ENCODE measurements at regions not wholly inside any gene's neighbourhood (a gene's known extent, or its start where the extent isn't known, plus 50 kb on each side); places are given as distances from the start of the nearest gene placed in this dataset.
A peak's percentile ranks its signal among the peaks of the same experiment; 100 is the strongest.
"Not testable (repeated sequence)": the region's sequence is repeated elsewhere in the genome, so short reads cannot be mapped to it uniquely, and the experiment has no call there.

DNA sequence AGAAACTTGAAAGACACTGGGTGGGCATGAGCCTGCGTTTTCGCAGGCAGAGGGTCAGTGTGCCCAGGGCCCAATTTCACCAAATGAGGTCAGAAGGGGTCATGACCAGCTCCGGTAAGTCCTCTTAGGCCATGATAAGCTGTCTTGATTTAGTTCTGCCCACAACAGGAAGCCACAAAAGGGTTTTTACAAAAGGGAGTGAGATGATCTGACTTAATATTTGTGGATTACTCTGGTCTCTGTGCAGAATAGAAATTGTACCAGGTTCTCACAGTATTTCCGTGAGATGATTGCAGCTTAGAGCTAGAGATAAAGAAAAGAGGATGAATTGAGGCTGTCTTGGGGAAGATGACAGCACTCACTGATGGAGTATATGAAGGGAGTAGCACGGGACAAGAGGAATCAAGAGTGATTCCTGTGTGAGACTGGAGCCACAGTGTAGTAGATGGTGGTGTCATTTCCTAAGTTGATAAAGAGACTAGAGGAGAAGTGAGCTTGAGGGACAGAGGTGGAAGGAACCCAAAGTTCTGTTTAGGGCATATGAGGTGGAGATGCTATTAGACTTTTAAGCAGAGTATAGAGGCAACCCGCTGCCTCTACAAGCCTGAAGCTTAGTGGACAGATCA, 288.3 kb upstream of the AMIGO2 start:
- no peak for DNase-seq

DNA sequence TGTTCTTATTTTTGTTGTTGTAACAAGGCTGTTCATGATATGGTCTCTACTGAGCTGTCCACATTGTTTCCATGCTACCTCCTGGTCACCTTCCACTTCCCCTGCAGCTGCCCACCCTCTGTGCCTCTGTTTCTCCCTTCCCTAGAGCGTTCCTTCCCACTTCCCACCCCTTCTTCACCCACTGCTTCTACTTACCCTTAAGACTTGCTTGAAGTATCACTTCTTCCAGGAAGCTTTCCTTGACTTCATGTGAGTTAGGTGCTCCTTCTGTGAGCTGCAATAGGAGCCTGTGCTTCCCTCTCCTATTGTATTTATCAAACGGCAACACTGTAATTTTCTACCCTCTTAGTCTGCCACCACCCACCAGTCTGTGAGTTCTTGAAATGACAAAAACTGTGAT, 286.8 kb upstream of the AMIGO2 start:
- DNase-seq, result no peak

DNA sequence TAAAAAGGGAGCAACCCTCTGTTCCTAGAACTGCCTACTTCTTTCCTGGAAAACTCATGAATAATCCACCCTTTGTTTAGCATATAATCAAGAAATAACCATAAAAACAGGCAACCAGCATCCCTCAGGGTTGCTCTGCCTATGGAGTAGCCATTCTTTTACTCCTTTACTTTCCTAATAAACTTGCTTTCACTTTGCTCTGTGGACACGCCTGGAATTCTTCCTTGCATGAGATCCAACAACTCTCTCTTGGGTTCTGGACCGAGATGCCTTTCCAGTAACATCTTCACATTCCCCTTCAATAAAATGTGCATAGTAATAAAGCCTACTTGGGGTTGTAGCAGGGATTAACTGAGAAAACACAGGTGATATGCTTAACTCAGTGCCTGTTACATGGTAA, 286.4 kb upstream of the AMIGO2 start:
- no peak for DNase-seq

DNA sequence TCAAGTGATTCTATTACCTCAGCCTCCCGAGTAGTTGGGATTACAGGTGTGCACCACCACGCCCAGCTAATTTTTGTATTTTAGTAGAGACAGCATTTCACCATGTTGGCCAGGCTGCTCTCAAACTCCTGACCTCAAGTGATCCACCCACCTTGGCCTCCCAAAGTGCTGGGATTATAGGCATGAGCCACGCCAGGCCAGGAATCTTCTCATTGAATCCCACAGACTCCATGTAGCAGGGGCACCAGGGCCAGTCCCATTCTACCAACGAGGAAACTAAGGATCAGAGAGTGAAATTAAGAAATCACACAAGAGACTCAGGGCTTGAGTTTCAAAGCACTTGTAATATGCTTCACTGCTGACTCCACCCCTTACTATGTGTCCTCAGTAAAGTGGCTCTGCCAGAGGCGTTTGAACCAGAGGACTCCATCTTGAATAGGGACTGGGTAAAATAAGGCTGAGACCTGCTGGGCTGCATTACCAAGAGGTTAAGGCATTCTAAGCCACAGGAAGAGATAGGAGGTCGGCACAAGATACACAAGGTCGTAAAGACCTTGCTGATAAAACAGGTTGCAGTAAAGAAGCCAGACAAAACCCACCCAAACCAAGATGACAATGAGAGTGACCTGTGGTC, 285.8 kb upstream of the AMIGO2 start:
- not testable (repeated sequence) for DNase-seq

DNA sequence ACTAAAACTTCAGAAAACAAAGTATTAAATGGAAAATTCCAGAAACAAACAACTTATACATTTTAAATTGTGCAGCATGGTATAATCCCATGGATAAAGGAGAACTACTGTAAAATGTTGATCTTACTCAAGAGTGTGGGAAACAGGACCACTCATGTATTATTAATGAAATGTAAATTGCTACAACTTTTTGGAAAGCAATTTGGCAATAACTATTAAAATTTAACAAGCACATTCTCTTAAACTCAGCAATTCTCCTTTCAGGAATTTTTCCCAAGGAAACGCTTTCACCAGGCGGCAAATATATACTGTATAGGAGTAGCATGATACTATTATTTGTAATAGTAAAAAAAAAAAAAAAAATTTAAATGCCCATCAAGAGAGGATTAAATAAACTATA, 284.5 kb upstream of the AMIGO2 start:
- DNase-seq, result no peak

DNA sequence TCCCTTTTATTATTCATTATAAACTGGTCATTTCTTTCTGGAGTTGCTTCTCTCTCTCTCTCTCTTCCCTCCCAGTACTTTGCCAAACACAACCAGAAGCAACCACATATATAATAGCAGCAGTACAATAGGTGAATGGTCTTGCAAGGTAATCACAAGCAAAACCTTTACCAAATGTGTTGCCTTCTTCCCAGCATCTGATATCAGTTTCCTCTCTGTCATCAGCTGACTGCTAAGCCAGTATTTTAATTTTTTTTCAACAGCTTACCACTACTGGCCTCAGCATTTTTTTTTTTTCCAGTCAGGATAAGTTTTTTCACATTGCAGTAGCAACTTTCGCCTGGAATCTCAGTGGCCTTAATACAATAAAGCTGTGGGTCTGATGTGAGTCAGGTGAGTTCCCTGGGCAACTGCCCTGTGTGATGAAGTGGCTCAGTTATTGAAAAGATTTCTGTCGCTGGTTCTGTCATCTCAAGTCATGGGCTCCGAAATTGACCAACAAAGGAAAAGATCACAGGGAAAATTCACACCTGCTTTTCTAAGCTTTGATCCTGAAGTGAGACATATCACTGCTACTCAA, 282.5 kb upstream of the AMIGO2 start:
- DNase-seq, result no peak

DNA sequence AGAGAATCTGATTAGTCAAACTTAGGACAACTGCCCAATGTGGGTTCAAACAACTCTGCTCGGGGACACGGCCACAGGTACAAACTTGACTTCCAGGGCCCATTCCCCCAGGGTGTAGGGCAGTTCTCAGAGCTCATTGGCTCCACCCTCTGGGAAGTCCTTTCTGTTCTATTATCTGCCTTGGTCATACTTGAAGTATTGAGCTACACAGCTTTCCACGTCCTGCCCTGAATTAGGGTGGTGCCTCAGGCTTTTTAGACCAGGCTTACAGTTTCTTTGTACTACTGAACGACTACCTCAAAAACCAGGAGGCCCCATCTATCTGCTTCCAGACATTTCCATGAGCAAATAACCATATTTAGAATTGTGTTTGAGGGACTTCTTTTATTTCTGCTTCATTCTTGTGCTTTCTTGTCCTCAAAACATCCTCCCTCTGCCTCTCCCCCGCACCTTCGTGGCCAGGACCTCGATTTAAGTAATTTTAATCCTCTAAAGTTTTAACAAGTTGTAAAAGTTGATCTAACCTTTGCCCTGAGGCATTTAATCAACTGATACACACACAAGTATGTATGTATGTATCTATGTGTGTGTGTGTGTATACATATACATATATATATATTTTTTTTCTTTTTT, 281.7 kb upstream of the AMIGO2 start:
- peak; percentile 9 for DNase-seq

DNA sequence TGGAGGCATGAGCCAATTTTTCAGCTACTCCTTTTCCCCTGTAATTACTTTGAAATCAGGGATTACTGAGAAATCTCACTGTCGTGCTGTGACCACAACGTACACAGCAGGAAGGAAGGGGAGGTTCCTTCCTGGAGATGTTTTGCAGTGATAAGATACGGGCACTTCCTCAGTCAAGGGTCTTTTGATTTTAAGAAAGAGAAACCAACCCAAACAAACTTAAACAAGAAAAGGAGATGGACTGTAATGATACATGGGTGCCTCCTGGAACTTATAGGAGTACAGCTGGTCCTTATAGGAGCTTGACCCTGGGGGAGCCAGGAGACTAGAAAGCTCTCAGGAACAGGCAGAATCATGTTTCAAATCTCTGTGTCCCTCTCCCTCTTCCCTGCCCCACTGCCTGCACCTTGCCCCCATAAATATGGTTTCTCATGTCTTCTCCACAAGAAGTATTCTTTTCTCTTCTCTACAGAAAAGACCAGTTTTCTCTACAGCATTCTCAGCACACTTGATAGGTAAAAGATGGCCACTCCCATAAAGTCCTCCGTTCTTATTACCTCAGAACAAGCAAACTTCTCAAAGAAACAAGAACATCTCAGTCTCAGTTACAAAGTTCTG, 281.1 kb upstream of the AMIGO2 start:
- no peak for DNase-seq

DNA sequence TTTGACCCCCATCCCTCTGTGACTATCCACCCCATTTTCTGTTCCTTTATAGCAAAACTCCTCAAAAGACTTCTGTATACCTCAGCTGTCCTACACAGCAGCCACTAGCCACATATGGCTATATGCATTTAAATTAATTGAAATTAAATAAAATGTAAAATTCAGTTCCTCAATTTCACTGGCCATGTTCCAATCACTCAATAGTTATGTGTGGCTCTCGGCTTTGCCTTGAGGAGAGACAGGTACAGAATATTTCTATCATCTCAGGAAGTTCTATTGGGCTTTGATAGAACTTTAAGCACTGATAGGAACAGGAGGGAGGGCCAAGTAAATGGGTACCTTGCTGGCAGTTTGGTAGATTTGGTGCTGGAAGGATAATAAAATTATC, 280.3 kb upstream of the AMIGO2 start:
- DNase-seq, result no peak

DNA sequence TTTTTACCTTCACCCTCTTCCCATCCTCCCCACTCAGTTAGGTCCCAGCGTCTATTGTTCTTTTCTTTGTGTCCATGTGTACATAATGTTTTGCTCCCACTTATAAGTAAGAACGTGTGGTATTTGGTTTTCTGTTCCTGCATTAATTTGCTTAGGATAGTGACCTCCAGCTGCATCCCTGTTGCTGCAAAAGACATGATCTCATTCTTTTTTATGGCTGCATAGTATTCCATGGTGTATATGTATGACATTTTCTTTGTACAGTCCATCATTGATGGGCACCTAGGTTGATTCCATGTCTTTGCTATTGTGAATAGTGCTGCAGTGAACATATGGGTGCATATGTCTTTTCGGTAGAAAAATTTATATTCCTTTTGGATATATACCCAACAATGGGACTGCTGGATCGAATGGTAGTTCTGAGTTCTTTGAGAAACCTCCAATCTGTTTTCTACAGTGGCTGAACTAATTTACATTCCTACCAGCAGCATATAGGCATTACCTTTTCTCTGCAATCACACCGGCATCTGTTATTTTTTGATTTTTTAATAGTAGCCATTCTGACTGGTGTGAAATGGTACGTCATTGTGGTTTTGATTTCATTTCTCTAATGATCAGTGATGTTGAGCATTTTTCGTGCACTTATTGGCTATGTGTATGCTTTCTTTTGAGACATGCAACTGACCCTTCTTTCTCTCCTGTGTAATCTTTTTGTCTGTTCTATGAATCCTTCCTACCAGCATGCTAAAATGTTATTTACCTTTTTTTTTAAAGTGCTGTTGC, 279.7 kb upstream of the AMIGO2 start:
- no peak for DNase-seq

DNA sequence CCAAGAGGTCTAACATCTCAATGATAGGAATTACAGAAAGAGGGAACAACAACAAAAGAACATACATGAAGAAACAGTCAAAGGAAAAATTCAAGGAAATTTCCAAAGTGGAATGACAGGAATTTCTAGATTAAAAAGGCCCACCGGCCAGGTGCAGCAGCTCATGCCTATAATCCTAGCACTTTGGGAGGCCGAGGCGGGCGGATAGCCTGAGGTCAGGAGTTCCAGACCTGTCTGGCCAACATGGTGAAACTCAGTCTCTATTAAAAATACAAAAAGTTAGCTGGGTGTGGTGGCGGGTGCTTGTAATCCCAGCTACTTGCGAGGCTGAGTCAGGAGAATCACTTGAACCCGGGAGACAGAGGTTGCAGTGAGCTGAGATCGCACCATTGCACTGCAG, 277.2 kb upstream of the AMIGO2 start:
- DNase-seq, result not testable (repeated sequence)

DNA sequence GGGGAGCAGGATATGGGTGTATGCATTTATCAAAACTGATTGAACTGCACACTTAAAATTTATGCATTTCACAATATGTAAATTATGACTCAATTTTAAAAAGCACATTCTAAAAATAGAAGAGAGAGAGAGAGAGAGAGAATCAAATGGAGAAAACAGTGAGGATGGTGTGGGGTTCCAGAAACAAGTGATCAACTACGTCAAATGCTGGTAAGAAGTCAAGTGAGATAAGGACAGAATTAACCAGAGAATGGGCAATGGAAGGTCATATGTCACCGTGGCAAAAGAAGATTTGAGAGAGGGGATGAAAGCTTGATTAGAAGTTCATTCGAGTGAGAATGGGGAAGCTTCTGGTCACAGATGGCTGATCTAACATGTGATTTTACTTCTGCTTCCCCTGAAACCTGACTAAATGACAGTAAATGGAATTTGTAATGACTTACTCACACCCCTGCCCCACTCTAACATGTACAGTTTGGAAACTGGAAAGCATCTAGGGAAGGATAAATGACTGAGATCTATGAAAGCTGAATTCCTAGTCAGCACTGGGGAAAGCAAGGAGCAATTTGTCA, 276.5 kb upstream of the AMIGO2 start:
- no peak for DNase-seq

DNA sequence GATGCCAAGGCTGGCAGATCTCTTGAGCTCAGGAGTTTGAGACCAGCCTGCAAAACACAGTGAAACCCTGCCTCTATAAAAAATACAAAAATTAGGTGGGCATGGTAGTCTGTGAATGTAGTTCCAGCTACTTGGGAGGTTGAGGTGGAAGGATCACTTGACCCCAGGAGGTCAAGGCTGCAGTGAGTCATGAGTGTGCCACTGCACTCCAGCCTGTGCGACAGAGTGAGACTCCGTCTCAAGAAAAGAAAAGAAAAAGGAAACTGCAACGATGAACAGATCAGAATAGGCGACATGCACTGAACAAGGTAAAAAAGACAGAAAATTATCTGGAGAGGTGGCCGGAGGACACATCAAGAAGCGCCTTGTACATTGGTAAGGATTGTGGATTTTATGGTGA, 273.7 kb upstream of the AMIGO2 start:
- DNase-seq, result no peak

DNA sequence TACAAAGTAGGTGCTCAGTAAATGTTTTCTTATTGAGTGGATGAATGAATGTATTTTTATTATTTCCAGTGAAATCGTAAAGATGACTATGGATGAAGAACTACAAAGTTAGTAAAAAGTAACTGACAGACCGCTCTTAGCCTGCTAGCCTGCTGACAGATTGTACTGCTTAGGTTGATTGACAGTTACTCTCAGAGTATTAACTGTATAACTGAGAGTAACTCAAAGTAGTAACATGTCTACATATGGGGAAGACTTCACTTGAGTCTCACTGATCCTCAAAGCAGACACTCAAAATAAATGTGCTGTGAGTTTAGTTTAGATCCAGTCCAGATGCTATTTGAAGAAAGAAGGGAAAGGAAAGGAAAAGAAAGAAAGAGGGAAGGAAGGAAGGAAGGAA, 272.3 kb upstream of the AMIGO2 start:
- DNase-seq, result peak; percentile 39

DNA sequence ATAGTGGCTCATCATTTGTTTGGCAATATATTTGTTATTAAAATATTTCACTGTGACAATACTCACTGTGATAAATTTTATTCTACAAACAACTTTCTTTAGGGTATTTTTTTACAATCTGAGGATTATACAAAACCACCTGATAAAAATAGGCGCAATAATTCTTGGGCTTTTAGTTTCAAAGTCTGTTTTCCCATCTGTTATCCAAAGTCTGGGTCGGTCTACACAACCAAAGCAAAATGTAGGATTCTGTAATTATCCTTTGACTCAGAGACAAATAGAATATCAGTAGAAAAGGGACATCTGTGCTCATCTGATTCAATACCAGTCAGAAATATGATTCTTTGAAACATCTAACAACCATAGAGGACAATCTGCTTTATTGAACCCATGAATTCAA, 271.8 kb upstream of the AMIGO2 start:
- DNase-seq, result no peak

DNA sequence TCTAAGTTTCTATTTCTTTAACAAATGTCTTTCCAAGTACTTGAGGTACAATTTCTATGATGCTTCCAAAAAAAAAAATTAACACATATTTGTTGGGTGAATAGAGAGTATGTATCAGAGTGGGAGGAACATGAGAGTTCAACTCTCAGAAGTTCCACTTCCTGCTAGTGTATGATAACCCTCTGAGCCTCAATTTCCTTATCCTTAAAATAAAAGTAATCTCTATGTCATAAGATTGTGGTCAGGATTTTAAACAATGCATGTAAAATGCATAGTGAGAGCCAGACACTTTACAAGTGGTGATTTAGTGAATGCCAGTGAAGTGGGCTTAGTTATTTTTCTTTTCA, 270.3 kb upstream of the AMIGO2 start:
- no peak for DNase-seq

DNA sequence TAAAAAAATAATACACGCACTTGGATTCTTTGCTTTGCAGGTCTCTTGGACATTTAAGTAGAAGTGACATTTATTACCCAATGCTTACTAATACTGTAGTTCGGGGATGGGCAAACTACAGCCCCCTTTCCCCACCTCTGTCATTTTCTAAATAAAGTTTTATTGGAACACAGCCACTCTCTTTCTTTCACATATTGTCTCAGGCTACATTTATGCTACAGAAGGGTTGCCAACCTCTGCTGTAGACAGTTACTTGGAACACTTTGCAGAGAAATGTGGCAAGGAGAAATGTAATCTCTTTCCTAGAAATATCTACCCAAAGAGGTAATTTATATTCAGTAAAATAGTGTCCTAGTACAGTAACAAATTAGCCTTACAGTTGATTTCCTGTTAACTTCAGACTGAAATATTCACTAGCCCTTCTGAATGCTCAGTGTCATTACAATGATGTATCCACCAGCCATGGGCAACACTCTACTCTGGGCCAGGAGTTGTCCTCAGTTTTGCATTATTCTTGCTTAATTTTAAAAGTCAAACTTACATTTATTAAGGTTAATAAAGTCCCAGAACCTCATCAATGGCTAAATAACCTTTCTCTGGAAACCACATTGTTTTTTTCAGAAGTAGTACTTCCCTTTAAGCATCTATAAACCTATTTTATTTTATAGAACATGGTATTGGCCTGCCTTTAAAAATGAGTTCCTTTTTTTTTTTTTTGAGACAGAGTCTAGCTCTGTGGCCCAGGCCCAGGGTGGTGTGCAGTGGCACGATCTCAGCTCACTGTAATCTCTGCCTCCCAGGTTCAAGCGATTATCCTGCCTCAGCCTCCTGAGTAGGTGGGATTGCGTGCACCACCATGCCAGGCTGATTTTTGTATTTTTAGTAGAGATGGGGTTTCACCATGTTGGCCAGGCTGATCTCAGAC, 269.6 kb upstream of the AMIGO2 start:
- DNase-seq, result no peak

DNA sequence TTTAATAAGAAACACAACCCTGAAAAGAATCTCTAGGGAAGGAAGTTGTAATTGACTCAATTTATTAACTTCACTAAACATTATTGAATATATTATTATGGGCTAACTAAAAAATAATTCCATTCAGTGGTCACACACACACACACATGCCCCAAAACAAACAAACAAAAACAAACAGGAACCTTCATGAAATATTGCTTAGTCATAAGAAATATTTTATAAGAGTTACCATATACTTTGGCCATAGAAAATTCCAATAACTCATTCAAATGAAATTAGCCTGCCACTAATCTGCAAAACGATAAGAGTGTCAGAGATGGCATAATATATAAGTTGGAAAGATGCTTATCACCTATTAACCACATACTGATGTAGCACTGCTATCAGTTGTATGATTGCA, 268.4 kb upstream of the AMIGO2 start:
- no peak for DNase-seq

DNA sequence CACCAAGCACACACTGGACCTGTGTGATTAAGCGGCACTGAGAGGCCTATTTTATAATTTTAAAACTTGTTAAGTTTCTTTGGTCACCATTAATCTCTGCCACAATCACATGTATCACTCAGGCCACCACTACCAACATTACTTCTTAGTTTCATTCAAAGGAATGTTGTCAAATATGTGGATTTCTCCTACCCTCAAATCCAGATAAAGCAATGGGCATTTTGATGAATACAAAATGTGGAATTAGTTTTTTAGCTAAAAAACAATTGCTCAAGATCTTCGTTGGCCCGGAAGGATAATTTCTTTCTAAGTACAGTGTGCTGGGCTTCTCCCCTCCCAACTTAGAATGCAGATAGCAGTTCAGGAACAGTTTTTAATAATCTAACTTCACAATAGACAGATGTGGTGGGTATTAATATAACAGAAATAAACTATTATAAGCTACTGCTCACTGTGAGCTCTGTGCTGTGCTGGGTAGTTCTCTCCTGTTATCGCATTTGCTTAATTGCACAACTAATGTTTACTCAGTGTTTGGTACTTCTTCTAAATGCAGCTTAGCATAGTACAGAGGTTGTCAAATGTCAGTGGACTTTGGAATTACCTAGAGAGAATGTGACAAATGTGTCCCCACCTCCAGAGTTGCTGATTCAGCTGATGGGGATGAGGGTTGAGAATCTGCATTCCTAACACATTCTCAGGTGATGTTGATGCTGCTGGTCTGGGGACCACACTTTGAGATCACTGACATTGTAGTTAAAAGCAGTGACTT, 266.7 kb upstream of the AMIGO2 start:
- DNase-seq, result no peak

DNA sequence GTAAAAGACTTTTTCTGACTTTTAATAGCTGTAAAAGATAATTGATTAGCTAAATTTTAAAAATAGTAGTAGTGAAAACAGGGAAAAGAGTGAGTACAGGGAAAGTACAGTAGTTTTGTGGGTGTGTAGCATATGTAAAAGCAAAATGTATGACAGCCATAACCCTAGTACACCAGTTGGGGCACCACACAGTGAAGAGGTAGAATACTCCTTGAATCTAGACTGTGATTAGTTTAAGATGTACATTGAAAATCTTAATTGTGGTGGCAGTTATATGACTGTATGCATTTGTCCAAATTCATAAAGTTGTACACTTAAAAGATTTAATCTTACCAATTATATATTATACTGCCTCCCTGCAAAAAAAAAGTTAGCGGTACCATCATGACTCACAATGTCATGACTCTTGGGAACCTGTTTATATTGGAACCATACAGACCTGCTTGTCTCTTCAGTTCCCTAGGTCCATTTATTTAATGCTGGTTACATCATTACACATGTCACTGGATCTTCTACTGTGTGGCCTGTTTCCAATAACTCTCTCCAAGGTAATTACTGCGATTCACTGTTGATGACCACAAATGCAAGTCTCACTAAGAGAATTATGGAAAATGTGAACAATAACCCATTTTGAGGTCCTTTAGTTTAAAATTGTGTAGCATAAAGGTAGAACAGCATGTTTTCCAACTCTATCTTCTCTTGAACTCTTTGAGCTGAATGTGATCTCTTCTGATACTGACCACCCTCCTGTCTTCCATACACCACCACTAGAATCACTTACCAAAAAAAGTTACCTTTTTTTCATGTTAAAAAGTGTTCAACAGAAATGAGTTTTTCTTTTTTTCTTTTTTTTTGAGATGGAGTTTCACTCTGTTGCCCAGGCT, 264.2 kb upstream of the AMIGO2 start:
- no peak for DNase-seq
